A673 (cell line): ENCODE measurements at regions not wholly inside any gene's neighbourhood (a gene's known extent, or its start where the extent isn't known, plus 50 kb on each side); places are given as distances from the start of the nearest gene placed in this dataset.

Experiments used
- BruUV-seq: library from RNA; stranded (reverse); fragments of 400-500 nt; replicated peaks from 2 replicates; lab custom pipeline; 2021; lab: Mats Ljungman, UMichigan
- CTCF ChIA-PET: fragments of 300-600 bp; sonication (Branson Sonifier 250); formaldehyde crosslinking; loops from one replicate; lab custom pipeline; 2022; ENCODE audit warnings: antibody characterized with exemption; lab: Charles Lee
- POLR2A ChIA-PET: fragments of 300-600 bp; sonication (Branson Sonifier 250); formaldehyde crosslinking; loops from one replicate; lab custom pipeline; 2022; ENCODE audit warnings: antibody characterized with exemption; ENCODE audit not compliant: low non-redundant PET; lab: Charles Lee
- DNase-seq: peaks from one replicate; pipeline ENCODE4 v3.0.0-alpha.2; 2015; ENCODE audit warnings: low spot score
- H3K27ac ChIP-seq: fragments of 200-600 bp; sonication (generic); 2 replicates; pipeline ENCODE4 v1.5.1; 2016; ENCODE audit warnings: mixed run types, low read depth, mild to moderate bottlenecking, mixed read lengths, antibody characterized with exemption, low read length; ENCODE audit not compliant: poor library complexity, severe bottlenecking
- H3K27me3 ChIP-seq: fragments of 200-600 bp; sonication (generic); replicated peaks from 2 replicates; pipeline ENCODE4 v1.6.1; 2017; ENCODE audit warnings: mixed run types, low read depth, mild to moderate bottlenecking, mixed read lengths, antibody characterized with exemption, low read length; ENCODE audit not compliant: insufficient read depth, poor library complexity
- H3K36me3 ChIP-seq: fragments of 200-600 bp; sonication (generic); 2 replicates; pipeline ENCODE4 v1.6.1; 2016; ENCODE audit warnings: mixed run types, mild to moderate bottlenecking, mixed read lengths, antibody characterized with exemption, low read length; ENCODE audit not compliant: insufficient read depth, poor library complexity, severe bottlenecking
- H3K4me1 ChIP-seq: fragments of 200-600 bp; sonication (generic); 2 replicates; pipeline ENCODE4 v1.6.1; 2017; ENCODE audit warnings: mixed run types, mild to moderate bottlenecking, mixed read lengths, antibody characterized with exemption, low read length; ENCODE audit not compliant: insufficient read depth, poor library complexity, severe bottlenecking
- H3K4me3 ChIP-seq: fragments of 200-600 bp; sonication (generic); 2 replicates; pipeline ENCODE4 v1.5.1; 2016; ENCODE audit warnings: low read depth, mixed run types, mild to moderate bottlenecking, mixed read lengths, low read length; ENCODE audit not compliant: poor library complexity, severe bottlenecking
- H3K9me3 ChIP-seq: fragments of 200-600 bp; sonication (generic); 2 replicates; pipeline ENCODE4 v1.6.1; 2016; ENCODE audit warnings: mixed run types, low read depth, mild to moderate bottlenecking, mixed read lengths, antibody characterized with exemption, low read length; ENCODE audit not compliant: poor library complexity, severe bottlenecking
- CTCF ChIP-seq: fragments of 300-800, 200-600 bp; sonication (generic); conservative IDR thresholded peaks from 2 replicates; pipeline ENCODE4 v1.5.1; 2017; ENCODE audit warnings: low read depth, mild to moderate bottlenecking, antibody characterized with exemption, low read length, moderate library complexity, mixed read lengths
- EZH2 ChIP-seq: fragments of 200-600 bp; sonication (generic); IDR thresholded peaks from 2 replicates; pipeline ENCODE4 v1.6.1; 2017; ENCODE audit warnings: borderline replicate concordance, low read depth, mild to moderate bottlenecking, mixed read lengths, antibody characterized with exemption, low read length; ENCODE audit not compliant: poor library complexity, severe bottlenecking
- intact Hi-C: fragments of 100-400 bp; cut with micrococcal nuclease; formaldehyde crosslinking; loops from one replicate; pipeline ENCODE4 v1.10.0; 2022; ENCODE audit not compliant: unreplicated experiment

GRCh38 chr15:31839388-31839787 lies 190.9 kb upstream of the CHRNA7 start:
- ChIA-PET CTCF (no interaction called here), POLR2A (no interaction called here)
- H3K36me3 ChIP-seq: no peaks in the 10 kb centered on the region
- intact Hi-C loops: no loop called here
- H3K9me3 ChIP-seq: no peaks in the 10 kb centered on the region
- DNase-seq: no peak
- no peak overlapping the region for H3K4me3 ChIP-seq
- no peak for TF ChIP-seq CTCF
- no peak for TF ChIP-seq EZH2
- H3K27ac ChIP-seq: no peak overlapping the region
- BruUV-seq: no TSS peak
- H3K27me3 ChIP-seq: no peaks in the 10 kb centered on the region
- H3K4me1 ChIP-seq: no peaks in the 10 kb centered on the region

- no peak for DNase-seq
- intact Hi-C loops: no loop called here
- Histone ChIP-seq H3K27me3 (no peaks in the 10 kb centered on the region), H3K27ac (no peak overlapping the region), H3K4me1 (no peaks in the 10 kb centered on the region), H3K9me3 (no peaks in the 10 kb centered on the region), H3K4me3 (no peak overlapping the region), H3K36me3 (no peaks in the 10 kb centered on the region)
- BruUV-seq: no TSS peak
- POLR2A ChIA-PET: no interaction called here
- CTCF ChIA-PET: no interaction called here
- no peak for TF ChIP-seq EZH2
- no peak for TF ChIP-seq CTCF
Measured at GRCh38 chr15:31840849-31841476, 189.4 kb upstream of the CHRNA7 start.

GRCh38 chr15:31842532-31843195 lies 187.7 kb upstream of the CHRNA7 start:
- Histone ChIP-seq H3K27me3 (no peaks in the 10 kb centered on the region), H3K9me3 (no peaks in the 10 kb centered on the region), H3K36me3 (no peaks in the 10 kb centered on the region), H3K27ac (no peak overlapping the region), H3K4me3 (no peak overlapping the region), H3K4me1 (no peaks in the 10 kb centered on the region)
- ChIA-PET CTCF (no interaction called here), POLR2A (no interaction called here)
- DNase-seq: no peak
- TF ChIP-seq CTCF (no peak), EZH2 (no peak)
- intact Hi-C loops: no loop called here
- no TSS peak for BruUV-seq
